GM21390 (cell line): ENCODE measurements at regions not wholly inside any gene's neighbourhood (a gene's known extent, or its start where the extent isn't known, plus 50 kb on each side); places are given as distances from the start of the nearest gene placed in this dataset.

Experiments used
- ATAC-seq: cut with Tn5 transposase; IDR thresholded peaks from one replicate; pipeline ENCODE4 v1.9.1; 2021; ENCODE audit not compliant: unreplicated experiment

DNA sequence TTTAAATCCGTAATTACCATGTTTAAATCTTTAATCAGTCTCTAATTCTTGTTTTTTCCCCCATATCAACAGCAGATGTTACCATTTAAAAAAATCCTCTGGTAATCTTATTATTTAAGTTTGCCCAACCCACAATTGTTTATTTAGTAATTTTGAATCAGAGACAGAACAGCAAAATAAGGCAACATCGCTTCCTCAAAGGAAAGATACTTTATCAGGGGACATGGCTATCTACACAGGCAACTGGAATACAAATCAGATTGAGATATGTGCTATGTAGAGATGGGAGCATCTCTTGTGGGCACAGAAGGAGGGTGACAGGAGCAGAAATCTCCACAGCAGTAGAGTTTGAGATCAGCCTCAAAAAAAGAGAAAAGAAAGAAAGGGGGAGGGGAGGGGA lies 674.4 kb downstream of the SEMA5A start:
- ATAC-seq, result no peak

GRCh38 chr5:8875722-8876121 lies 670.2 kb downstream of the SEMA5A start:
- ATAC-seq, result no peak

DNA sequence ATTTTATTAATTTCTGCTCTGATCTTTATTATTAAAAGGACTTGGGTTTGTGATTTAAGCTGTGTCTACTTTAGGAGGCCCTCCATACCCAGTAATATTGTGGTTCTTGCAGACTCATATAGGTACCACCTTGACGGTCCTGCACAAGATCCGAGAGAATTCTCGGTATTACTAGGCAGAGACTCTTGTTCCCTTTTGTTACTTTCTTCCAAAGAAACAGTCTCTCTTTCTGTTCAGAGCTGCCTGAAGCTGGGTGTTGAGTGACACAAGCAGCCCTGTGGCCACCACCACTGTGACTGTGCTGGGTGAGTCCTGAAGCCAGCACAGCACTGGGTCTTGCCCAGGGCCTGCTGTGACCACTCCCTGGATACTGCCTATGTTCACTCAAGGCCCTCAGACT lies 666.6 kb downstream of the SEMA5A start:
- ATAC-seq, result peak; percentile 93

GRCh38 chr5:8884029-8884428 lies 661.8 kb downstream of the SEMA5A start:
- ATAC-seq, result no peak

DNA sequence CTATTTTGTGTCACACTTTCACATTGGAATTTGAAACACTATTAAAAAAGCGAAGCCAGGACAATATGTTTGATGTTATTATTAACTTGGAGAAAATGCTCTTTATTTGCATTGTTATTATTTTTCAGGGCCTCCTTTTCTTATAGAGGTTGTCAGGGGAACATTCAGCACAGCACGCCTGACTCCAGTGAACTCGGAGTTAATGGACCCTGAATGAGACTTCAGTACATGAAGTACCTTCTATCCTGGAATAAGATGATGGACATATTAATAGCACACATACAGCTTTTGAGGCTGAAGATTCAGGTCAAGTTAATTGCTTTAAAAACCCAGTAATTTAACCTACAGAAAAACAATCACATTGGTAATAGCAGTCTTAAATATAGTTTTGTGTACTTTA lies 652.9 kb downstream of the SEMA5A start:
- ATAC-seq, result no peak

- ATAC-seq, result no peak
Measured at GRCh38 chr5:8894031-8894430, 651.8 kb downstream of the SEMA5A start.

- ATAC-seq, result no peak
Measured at GRCh38 chr5:8895062-8895461, 650.8 kb downstream of the SEMA5A start.

DNA sequence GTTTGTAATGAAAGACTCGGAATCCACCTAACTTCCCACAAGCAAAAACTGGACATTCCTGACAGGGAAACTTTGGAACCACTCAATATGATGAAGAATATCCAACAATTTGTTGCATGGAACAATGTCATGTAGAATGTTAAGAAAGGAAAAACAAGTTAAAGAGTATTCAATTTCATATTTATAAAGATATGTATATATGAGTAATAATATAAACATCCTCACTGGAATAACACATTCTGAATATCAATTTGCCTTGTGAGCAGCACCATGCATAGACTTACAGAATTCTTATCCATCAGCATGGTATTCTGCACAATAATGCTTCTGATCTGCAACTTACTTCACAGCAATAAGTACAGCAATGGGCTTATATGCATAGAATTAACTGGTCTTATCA lies 650.3 kb downstream of the SEMA5A start:
- ATAC-seq, result no peak

GRCh38 chr5:8897316-8897715 lies 648.6 kb downstream of the SEMA5A start:
- no peak for ATAC-seq

- no peak for ATAC-seq
Measured at GRCh38 chr5:8905021-8905420, 640.9 kb downstream of the SEMA5A start.

DNA sequence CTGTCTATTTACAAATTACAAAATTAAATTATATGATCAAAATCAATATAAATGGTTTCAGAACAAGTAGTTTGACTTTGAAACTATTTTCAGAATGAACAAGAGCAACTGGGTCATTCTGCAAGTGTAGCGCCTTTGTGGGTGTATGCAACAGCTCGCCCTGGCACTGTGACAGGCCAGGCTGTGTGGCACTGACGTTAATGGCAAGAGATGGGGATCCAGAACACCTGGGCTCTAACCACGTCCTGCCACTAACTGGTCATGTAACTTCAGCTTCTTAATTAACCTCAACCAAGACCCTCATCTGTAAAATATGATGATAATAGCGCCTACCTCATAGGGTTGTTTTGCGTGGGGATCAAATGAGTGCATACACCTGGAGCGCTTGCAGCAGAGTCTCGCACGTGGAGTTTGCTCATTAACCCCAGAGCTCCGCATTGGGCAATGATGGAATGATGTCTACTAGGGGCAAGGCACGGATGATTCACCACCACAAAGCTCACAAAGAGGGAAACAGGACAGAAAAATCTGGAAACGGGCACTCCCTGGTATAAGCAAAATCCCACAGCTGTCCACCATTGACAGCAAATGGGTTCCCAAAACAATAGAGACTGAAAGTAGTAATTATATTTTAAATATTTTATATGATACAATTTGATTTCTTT lies 639.4 kb downstream of the SEMA5A start:
- ATAC-seq, result no peak

- no peak for ATAC-seq
Measured at GRCh38 chr5:8907168-8907868, 638.6 kb downstream of the SEMA5A start.

- peak; percentile 84 for ATAC-seq
Measured at GRCh38 chr5:8908055-8908683, 637.7 kb downstream of the SEMA5A start.

- no peak for ATAC-seq
Measured at GRCh38 chr5:8912106-8912505, 633.8 kb downstream of the SEMA5A start.

- ATAC-seq, result no peak
Measured at GRCh38 chr5:8913522-8913921, 632.4 kb downstream of the SEMA5A start.

GRCh38 chr5:8919096-8919495 lies 626.8 kb downstream of the SEMA5A start:
- ATAC-seq, result no peak

GRCh38 chr5:8923526-8923925 lies 622.3 kb downstream of the SEMA5A start:
- no peak for ATAC-seq

DNA sequence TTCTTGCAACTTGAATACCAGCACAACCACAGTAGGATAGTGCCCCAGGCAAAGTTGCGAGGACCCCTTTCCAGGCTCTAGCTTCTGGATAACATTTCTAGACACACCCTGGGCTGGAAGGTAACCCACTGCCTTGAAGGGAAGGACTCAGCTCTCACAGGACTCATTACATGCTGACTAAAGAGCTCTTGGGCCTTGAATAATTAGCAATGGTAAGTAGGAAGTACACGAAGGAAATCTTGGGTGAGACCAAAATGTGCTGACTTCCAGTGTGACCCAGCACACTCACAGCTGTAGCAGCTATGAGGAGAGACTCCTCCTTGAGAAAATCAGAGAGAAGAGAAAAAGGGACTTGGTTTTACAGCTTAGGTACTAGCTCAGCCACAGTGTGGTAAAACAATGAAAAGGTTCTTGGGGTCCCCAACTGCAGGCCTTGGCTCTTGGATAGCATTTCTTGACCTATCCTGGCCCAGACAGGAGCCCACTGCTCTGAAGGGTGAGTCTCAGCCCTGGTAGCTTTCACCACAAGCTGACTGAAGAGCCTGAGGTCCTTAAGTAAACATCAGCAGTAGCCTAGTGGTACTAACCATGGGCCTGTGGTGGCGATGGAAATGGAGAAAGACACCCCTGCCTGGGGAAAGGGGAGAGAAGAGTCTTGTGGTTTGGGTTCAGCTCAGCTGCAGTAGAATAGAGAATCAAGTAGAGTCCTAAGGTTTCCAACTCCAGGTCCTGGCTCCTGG lies 621.7 kb downstream of the SEMA5A start:
- ATAC-seq, result no peak

- no peak for ATAC-seq
Measured at GRCh38 chr5:8930021-8930420, 615.9 kb downstream of the SEMA5A start.

GRCh38 chr5:8934455-8934854 lies 611.4 kb downstream of the SEMA5A start:
- ATAC-seq, result no peak

- ATAC-seq, result no peak
Measured at GRCh38 chr5:8940934-8941333, 604.9 kb downstream of the SEMA5A start.

GRCh38 chr5:8943301-8943700 lies 602.6 kb downstream of the SEMA5A start:
- no peak for ATAC-seq
